OCI-LY3 (cell line): ENCODE measurements at regions not wholly inside any gene's neighbourhood (a gene's known extent, or its start where the extent isn't known, plus 50 kb on each side); places are given as distances from the start of the nearest gene placed in this dataset.

ENCODE experiments used
- H2AFZ ChIP-seq: fragments of 200-600, 300-600 bp; shearing (Covaris generic); 2 replicates; pipeline ENCODE4 v1.6.0; 2014; ENCODE audit warnings: antibody characterized with exemption, low read depth, low read length
- H3K27ac ChIP-seq: fragments of 200-600, 300-600 bp; sonication (generic); 2 replicates; pipeline ENCODE4 v1.5.1; 2014; ENCODE audit warnings: mild to moderate bottlenecking, low read length, moderate library complexity, mixed read lengths
- H3K27me3 ChIP-seq: fragments of 200-600, 300-600 bp; sonication (generic); 2 replicates; pipeline ENCODE4 v1.6.1; 2014; ENCODE audit warnings: low read depth, low read length, mixed read lengths
- H3K36me3 ChIP-seq: fragments of 200-600, 300-600 bp; sonication (generic); replicated peaks from 2 replicates; pipeline ENCODE3; 2014; ENCODE audit warnings: low read depth, low read length, mixed read lengths
- H3K4me1 ChIP-seq: fragments of 300-600, 200-600 bp; sonication (generic); 2 replicates; pipeline ENCODE4 v1.6.1; 2014; ENCODE audit warnings: low read length, mixed read lengths
- H3K4me2 ChIP-seq: fragments of 200-600, 300-600 bp; sonication (generic); 2 replicates; pipeline ENCODE4 v1.6.1; 2014; ENCODE audit warnings: low read length, mixed read lengths
- H3K4me3 ChIP-seq: fragments of 300-600, 200-600 bp; sonication (generic); 2 replicates; pipeline ENCODE4 v1.5.1; 2014; ENCODE audit warnings: antibody characterized with exemption, mild to moderate bottlenecking, low read length, moderate library complexity
- H3K79me2 ChIP-seq: fragments of 300-600, 200-600 bp; shearing (Covaris generic); 2 replicates; pipeline ENCODE4 v1.6.1; 2014; ENCODE audit warnings: mild to moderate bottlenecking, low read length, mixed read lengths
- H3K9ac ChIP-seq: fragments of 300-600, 200-600 bp; shearing (Covaris generic); 2 replicates; pipeline ENCODE4 v1.6.0; 2014; ENCODE audit warnings: mild to moderate bottlenecking, low read length, moderate library complexity
- H3K9me3 ChIP-seq: fragments of 200-600, 300-600 bp; shearing (Covaris generic); 2 replicates; pipeline ENCODE4 v1.6.1; 2014; ENCODE audit warnings: low read length, mixed read lengths; ENCODE audit not compliant: insufficient read depth
- H4K20me1 ChIP-seq: fragments of 200-600, 300-600 bp; sonication (generic); 2 replicates; pipeline ENCODE4 v1.6.1; 2016; ENCODE audit warnings: low read length, mixed read lengths; ENCODE audit not compliant: insufficient read depth
- CTCF ChIP-seq: fragments of 200-600, 300-600 bp; sonication (generic); IDR thresholded peaks from 2 replicates; pipeline ENCODE4 v1.5.1; 2014; ENCODE audit warnings: antibody characterized with exemption, low read length, low read depth
- EZH2phosphoT487 ChIP-seq: fragments of 200-600 bp; shearing (Covaris generic); IDR thresholded peaks from 2 replicates; pipeline ENCODE4 v1.6.1; 2018; ENCODE audit warnings: antibody characterized with exemption, mixed run types, low read depth

- no peak overlapping the region for H2AFZ ChIP-seq
- H3K27ac ChIP-seq = no peak overlapping the region
- H3K79me2 ChIP-seq = no peaks in the 10 kb centered on the region
- no peaks in the 10 kb centered on the region for H3K4me1 ChIP-seq
- peaks cover 5% of the 10 kb centered on the region for H3K9me3 ChIP-seq
- H4K20me1 ChIP-seq = no peaks in the 10 kb centered on the region
- H3K4me3 ChIP-seq = no peak overlapping the region
- no peaks in the 10 kb centered on the region for H3K27me3 ChIP-seq
- H3K9ac ChIP-seq = no peak overlapping the region
- no peak for TF ChIP-seq EZH2phosphoT487
- TF ChIP-seq CTCF = no peak
- no peaks in the 10 kb centered on the region for H3K36me3 ChIP-seq
- no peak overlapping the region for H3K4me2 ChIP-seq
These were observed 135.8 kb downstream of the RAMP3 start for GRCh38 chr7:45293295-45293942.

- H3K4me2 ChIP-seq = no peak overlapping the region
These were observed 137.0 kb downstream of the RAMP3 start for GRCh38 chr7:45294559-45294958.

GRCh38 chr7:45295222-45295621 lies 137.6 kb downstream of the RAMP3 start:
- Histone ChIP-seq H3K9me3 (no peaks in the 10 kb centered on the region), H3K4me1 (no peaks in the 10 kb centered on the region), H4K20me1 (no peaks in the 10 kb centered on the region), H3K27me3 (0 out of 2 replicates have a peak, but pooled peaks cover 2% of the 10 kb centered on the region), H2AFZ (no peak overlapping the region), H3K4me2 (no peak overlapping the region), H3K9ac (no peak overlapping the region), H3K36me3 (no peaks in the 10 kb centered on the region), H3K27ac (no peak overlapping the region), H3K79me2 (no peaks in the 10 kb centered on the region), H3K4me3 (no peak overlapping the region)
- TF ChIP-seq EZH2phosphoT487 (no peak), CTCF (no peak)

More at GRCh38 chr7:45294559-45294958, 137.0 kb downstream of the RAMP3 start:
- no peak overlapping the region for H3K9ac ChIP-seq
- H3K4me3 ChIP-seq = no peak overlapping the region
- H4K20me1 ChIP-seq = no peaks in the 10 kb centered on the region
- H3K27me3 ChIP-seq = no peaks in the 10 kb centered on the region
- H3K27ac ChIP-seq = no peak overlapping the region
- H2AFZ ChIP-seq = no peak overlapping the region
- H3K79me2 ChIP-seq = no peaks in the 10 kb centered on the region
- H3K9me3 ChIP-seq = no peaks in the 10 kb centered on the region
- no peaks in the 10 kb centered on the region for H3K36me3 ChIP-seq
- TF ChIP-seq EZH2phosphoT487 (no peak), CTCF (no peak)
- no peaks in the 10 kb centered on the region for H3K4me1 ChIP-seq

GRCh38 chr7:45296748-45297147 lies 139.2 kb downstream of the RAMP3 start:
- H4K20me1 ChIP-seq = no peaks in the 10 kb centered on the region
- H3K27ac ChIP-seq = no peak overlapping the region
- TF ChIP-seq CTCF (no peak), EZH2phosphoT487 (no peak)
- no peaks in the 10 kb centered on the region for H3K79me2 ChIP-seq
- H3K9me3 ChIP-seq = no peaks in the 10 kb centered on the region
- H3K27me3 ChIP-seq = 0 out of 2 replicates have a peak, but pooled peaks cover 2% of the 10 kb centered on the region
- no peak overlapping the region for H2AFZ ChIP-seq
- no peaks in the 10 kb centered on the region for H3K36me3 ChIP-seq
- H3K9ac ChIP-seq = no peak overlapping the region
- H3K4me2 ChIP-seq = no peak overlapping the region
- no peak overlapping the region for H3K4me3 ChIP-seq
- H3K4me1 ChIP-seq = no peaks in the 10 kb centered on the region
